Testis (tissue), 2 donors: ENCODE measurements at regions not wholly inside any gene's neighbourhood (a gene's known extent, or its start where the extent isn't known, plus 50 kb on each side); places are given as distances from the start of the nearest gene placed in this dataset.
"Not testable (repeated sequence)": the region's sequence is repeated elsewhere in the genome, so short reads cannot be mapped to it uniquely, and the experiment has no call there.

Source experiments
- POLR2A ChIP-seq: fragments of 450-650 bp; IDR thresholded peaks from one replicate; pipeline ENCODE4 v1.6.1; 2017; ENCODE audit warnings: antibody characterized with exemption, mild to moderate bottlenecking, moderate library complexity
- TF ChIP-seq, protein P1 (sequence below), 3 experiments: fragments of 450-650 bp in 2 of 3; fragments of 200-600 bp in 1 of 3; sonication (generic) in 1 of 3; IDR thresholded peaks; one replicate each; pipeline ENCODE4 v1.5.1; 2016 to 2019; ENCODE audit warnings: antibody characterized with exemption in 3 of 3, mild to moderate bottlenecking in 2 of 3, moderate library complexity in 1 of 3

DNA sequence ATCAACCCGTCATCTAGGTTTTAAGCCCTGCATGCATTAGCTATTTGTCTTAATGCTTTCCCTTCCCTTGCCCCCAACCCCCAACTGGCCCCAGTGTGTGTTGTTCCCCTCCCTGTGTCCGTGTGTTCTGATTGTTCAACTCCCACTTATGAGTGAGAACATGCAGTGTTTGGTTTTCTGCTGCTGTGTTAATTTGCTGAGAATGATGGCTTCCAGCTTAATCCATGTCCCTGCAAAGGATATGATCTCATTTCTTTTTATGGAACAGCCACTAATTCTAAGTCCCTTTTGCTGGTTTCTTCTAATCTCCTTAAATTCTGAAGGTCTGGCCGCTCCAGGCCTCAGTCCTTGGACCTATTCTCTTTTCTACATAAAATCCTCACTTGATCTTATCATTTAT, 220.4 kb upstream of the GLRA2 start:
- TF ChIP-seq POLR2A: not testable (repeated sequence)
- TF ChIP-seq, protein P1, sequence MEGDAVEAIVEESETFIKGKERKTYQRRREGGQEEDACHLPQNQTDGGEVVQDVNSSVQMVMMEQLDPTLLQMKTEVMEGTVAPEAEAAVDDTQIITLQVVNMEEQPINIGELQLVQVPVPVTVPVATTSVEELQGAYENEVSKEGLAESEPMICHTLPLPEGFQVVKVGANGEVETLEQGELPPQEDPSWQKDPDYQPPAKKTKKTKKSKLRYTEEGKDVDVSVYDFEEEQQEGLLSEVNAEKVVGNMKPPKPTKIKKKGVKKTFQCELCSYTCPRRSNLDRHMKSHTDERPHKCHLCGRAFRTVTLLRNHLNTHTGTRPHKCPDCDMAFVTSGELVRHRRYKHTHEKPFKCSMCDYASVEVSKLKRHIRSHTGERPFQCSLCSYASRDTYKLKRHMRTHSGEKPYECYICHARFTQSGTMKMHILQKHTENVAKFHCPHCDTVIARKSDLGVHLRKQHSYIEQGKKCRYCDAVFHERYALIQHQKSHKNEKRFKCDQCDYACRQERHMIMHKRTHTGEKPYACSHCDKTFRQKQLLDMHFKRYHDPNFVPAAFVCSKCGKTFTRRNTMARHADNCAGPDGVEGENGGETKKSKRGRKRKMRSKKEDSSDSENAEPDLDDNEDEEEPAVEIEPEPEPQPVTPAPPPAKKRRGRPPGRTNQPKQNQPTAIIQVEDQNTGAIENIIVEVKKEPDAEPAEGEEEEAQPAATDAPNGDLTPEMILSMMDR (IDR thresholded peaks at IDR 0.05): not testable (repeated sequence)
